Activated naive CD8-positive, alpha-beta T cell treated with anti-CD3 and anti-CD28 coated beads, Interleukin-2, amount 10 ng/mL, durations not matched to agents 7 days and 5 days (primary cell): ENCODE measurements at regions not wholly inside any gene's neighbourhood (a gene's known extent, or its start where the extent isn't known, plus 50 kb on each side); places are given as distances from the start of the nearest gene placed in this dataset.

Experiments
- ATAC-seq: fragments of 150-1000 bp; cut with Tn5 transposase; one replicate; pipeline ENCODE4 v1.10.0; 2021; ENCODE audit warnings: low read depth, moderate library complexity
- POLR2A ChIA-PET: fragments of 350-600 bp; sonication (Branson Sonifier 250); formaldehyde crosslinking; loops from one replicate; lab custom pipeline; 2021; ENCODE audit warnings: antibody characterized with exemption; lab: Charles Lee
- DNase-seq: peaks from one replicate; pipeline ENCODE4 v3.0.0; 2021
- H3K27ac Mint-ChIP-seq: one replicate; pipeline ENCODE4 v1.8.0; 2022; ENCODE audit warnings: mild to moderate bottlenecking, mixed read lengths
- H3K27me3 Mint-ChIP-seq: one replicate; pipeline ENCODE4 v1.8.0; 2022; ENCODE audit warnings: mild to moderate bottlenecking, moderate library complexity, mixed read lengths
- H3K36me3 Mint-ChIP-seq: one replicate; pipeline ENCODE4 v1.8.0; 2021; ENCODE audit warnings: mild to moderate bottlenecking, mixed read lengths
- H3K4me1 Mint-ChIP-seq: one replicate; pipeline ENCODE4 v1.8.0; 2021; ENCODE audit warnings: mixed read lengths
- H3K4me3 Mint-ChIP-seq: one replicate; pipeline ENCODE4 v1.8.0; 2022; ENCODE audit warnings: mild to moderate bottlenecking, moderate library complexity, mixed read lengths
- H3K9me3 Mint-ChIP-seq: one replicate; pipeline ENCODE4 v1.8.0; 2021; ENCODE audit warnings: mixed read lengths

DNA sequence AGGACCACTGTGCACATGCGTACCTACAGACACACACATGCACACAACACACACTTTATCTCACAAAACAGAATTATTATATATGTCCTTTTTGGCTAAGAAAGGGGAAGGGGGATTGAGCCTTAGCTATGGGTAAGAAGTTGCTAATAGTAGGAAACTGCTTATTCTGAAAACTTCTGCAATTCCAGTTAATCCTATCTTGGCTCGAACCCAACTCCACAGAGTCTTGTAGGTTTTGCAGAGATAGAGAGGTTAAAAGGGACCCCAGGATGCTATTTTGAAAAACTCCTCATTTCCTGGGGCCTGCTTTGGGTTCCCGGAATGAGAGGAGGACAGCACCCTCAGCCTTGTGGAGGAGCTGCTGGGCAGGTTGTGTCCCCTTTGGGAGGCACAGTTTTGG is 233.8 kb downstream of the CLIC5 start:
- no peaks in the 10 kb centered on the region for H3K36me3 Mint-ChIP-seq
- POLR2A ChIA-PET, result no interaction called here
- peaks cover 2% of the 10 kb centered on the region for H3K9me3 Mint-ChIP-seq
- peaks cover 6% of the 10 kb centered on the region for H3K27me3 Mint-ChIP-seq
- ATAC-seq (no peak), DNase-seq (no peak)
- H3K4me3 Mint-ChIP-seq, result no peak overlapping the region
- H3K4me1 Mint-ChIP-seq, result no peaks in the 10 kb centered on the region
- H3K27ac Mint-ChIP-seq, result no peak overlapping the region

DNA sequence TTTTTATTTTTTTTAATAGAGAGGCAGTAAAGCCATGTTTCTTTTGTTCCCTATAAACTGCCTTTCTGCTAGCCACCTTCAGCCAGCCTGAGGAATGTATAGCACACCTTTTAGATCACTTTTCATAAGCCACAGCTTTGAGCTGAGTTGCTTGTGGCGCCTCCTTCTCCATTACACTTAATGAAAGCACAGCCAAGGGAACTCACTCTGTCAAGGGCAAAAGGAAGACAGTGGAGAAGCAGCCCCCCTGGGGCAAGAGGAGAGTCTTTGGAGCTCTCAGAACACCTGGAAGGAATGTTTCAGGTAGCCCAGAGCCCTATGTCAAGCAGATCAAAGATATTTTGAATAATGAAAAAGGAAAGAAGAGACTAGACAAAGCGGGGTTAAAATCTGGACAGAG is 235.1 kb downstream of the CLIC5 start:
- H3K4me1 Mint-ChIP-seq, result no peaks in the 10 kb centered on the region
- ATAC-seq, result no peak
- H3K27me3 Mint-ChIP-seq, result peaks cover 8% of the 10 kb centered on the region
- no peak for DNase-seq
- no peaks in the 10 kb centered on the region for H3K36me3 Mint-ChIP-seq
- H3K9me3 Mint-ChIP-seq, result peaks cover 2% of the 10 kb centered on the region
- no peak overlapping the region for H3K27ac Mint-ChIP-seq
- no peak overlapping the region for H3K4me3 Mint-ChIP-seq
- POLR2A ChIA-PET, result no interaction called here

GRCh38 chr6:45775026-45775697 is 240.5 kb downstream of the CLIC5 start:
- POLR2A ChIA-PET, result no interaction called here
- Mint-ChIP-seq H3K9me3 (peaks cover 3% of the 10 kb centered on the region), H3K36me3 (no peaks in the 10 kb centered on the region), H3K4me3 (no peak overlapping the region), H3K27me3 (peaks cover 5% of the 10 kb centered on the region), H3K27ac (no peak overlapping the region), H3K4me1 (no peaks in the 10 kb centered on the region)
- ATAC-seq (no peak), DNase-seq (no peak)

- DNase-seq (no peak), ATAC-seq (no peak)
- H3K9me3 Mint-ChIP-seq, result peaks cover 1% of the 10 kb centered on the region
- no peaks in the 10 kb centered on the region for H3K4me1 Mint-ChIP-seq
- H3K27ac Mint-ChIP-seq, result no peak overlapping the region
- H3K4me3 Mint-ChIP-seq, result no peak overlapping the region
- H3K36me3 Mint-ChIP-seq, result no peaks in the 10 kb centered on the region
- POLR2A ChIA-PET, result no interaction called here
- H3K27me3 Mint-ChIP-seq, result peaks cover 5% of the 10 kb centered on the region
Measured at GRCh38 chr6:45773906-45774305, 241.8 kb downstream of the CLIC5 start.

- ATAC-seq, result no peak
- peaks cover 5% of the 10 kb centered on the region for H3K27me3 Mint-ChIP-seq
- H3K4me1 Mint-ChIP-seq, result no peaks in the 10 kb centered on the region
- H3K36me3 Mint-ChIP-seq, result no peaks in the 10 kb centered on the region
- no peak for DNase-seq
- POLR2A ChIA-PET, result no interaction called here
- no peak overlapping the region for H3K4me3 Mint-ChIP-seq
- peaks cover 1% of the 10 kb centered on the region for H3K9me3 Mint-ChIP-seq
- H3K27ac Mint-ChIP-seq, result no peak overlapping the region
Measured at GRCh38 chr6:45772886-45773495, 242.7 kb downstream of the CLIC5 start.

DNA sequence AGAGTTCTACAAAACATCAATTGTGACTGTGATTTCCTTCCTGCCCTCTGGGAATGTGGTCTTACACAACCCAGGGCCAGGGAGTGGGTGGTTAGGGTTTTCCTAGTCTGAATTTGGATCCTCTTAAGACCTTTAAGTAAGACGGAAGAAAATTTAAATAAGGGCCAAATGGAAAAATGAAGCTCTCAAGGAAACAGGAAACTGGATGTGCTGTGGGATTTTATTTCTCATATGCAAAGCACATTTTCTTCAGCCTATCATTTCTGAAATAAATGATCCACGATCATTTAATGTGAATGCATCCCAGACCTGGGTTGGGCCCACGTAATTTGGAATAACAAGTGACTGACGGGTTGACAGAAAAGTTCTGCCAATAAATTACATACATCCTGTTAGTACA is 243.6 kb downstream of the CLIC5 start:
- Mint-ChIP-seq H3K27ac (no peak overlapping the region), H3K9me3 (peaks cover 3% of the 10 kb centered on the region), H3K36me3 (no peaks in the 10 kb centered on the region), H3K4me3 (no peak overlapping the region), H3K27me3 (peaks cover 5% of the 10 kb centered on the region), H3K4me1 (no peaks in the 10 kb centered on the region)
- POLR2A ChIA-PET, result no interaction called here
- DNase-seq (no peak), ATAC-seq (no peak)

GRCh38 chr6:45763281-45763680 is 252.4 kb downstream of the CLIC5 start:
- peaks cover 2% of the 10 kb centered on the region for H3K36me3 Mint-ChIP-seq
- H3K27ac Mint-ChIP-seq, result no peak overlapping the region
- no peak overlapping the region for H3K4me3 Mint-ChIP-seq
- DNase-seq, result no peak
- no peak for ATAC-seq
- H3K4me1 Mint-ChIP-seq, result no peaks in the 10 kb centered on the region
- H3K9me3 Mint-ChIP-seq, result peaks cover 11% of the 10 kb centered on the region
- POLR2A ChIA-PET, result no interaction called here
- H3K27me3 Mint-ChIP-seq, result peaks cover 8% of the 10 kb centered on the region

- peaks cover 2% of the 10 kb centered on the region for H3K36me3 Mint-ChIP-seq
- no peak overlapping the region for H3K27ac Mint-ChIP-seq
- POLR2A ChIA-PET, result no interaction called here
- H3K27me3 Mint-ChIP-seq, result peaks cover 16% of the 10 kb centered on the region
- DNase-seq (no peak), ATAC-seq (no peak)
- H3K4me1 Mint-ChIP-seq, result no peaks in the 10 kb centered on the region
- peaks cover 7% of the 10 kb centered on the region for H3K9me3 Mint-ChIP-seq
- no peak overlapping the region for H3K4me3 Mint-ChIP-seq
Measured at GRCh38 chr6:45759472-45759810, 256.2 kb downstream of the CLIC5 start.

- Mint-ChIP-seq H3K4me3 (no peak overlapping the region), H3K27me3 (peaks cover 16% of the 10 kb centered on the region), H3K27ac (no peak overlapping the region), H3K9me3 (peaks cover 6% of the 10 kb centered on the region), H3K4me1 (no peaks in the 10 kb centered on the region), H3K36me3 (peaks cover 2% of the 10 kb centered on the region)
- POLR2A ChIA-PET, result no interaction called here
- ATAC-seq (no peak), DNase-seq (no peak)
Measured at GRCh38 chr6:45758787-45759471, 256.7 kb downstream of the CLIC5 start.

DNA sequence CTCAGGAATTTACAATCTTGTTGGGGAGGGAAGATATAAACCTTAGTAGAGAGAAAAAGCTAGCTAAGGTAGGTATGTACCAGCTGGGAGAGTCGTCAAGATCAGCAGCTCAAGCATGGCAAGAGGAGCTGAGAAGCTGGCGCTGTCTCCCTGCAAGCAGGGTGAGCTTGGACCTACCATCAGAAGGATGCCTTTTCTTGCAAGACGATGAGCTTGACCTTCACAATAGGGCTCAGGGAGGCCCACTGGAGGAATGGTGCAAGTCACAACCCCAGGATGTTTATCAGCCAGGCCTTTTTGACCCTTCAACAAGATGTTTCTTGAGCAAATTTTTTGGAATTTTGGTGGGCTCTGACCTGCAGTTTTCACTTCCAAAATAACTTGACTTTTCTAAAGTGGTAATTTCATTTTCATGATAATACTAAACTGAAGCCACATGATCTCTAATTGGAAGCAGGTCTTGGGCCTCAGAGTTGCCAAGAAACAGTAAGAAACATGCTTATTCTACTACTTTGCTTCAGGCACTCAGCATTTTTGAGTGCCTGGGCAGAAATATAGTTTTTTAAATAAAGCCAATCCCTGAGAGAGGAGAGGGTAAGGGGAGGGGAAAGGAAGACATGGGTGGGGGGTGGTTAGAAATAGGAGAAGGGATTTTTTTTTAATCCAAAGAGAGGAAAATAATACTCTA is 258.1 kb downstream of the CLIC5 start:
- H3K4me1 Mint-ChIP-seq, result no peaks in the 10 kb centered on the region
- H3K27me3 Mint-ChIP-seq, result peaks cover 11% of the 10 kb centered on the region
- no peak overlapping the region for H3K4me3 Mint-ChIP-seq
- peaks cover 6% of the 10 kb centered on the region for H3K9me3 Mint-ChIP-seq
- ATAC-seq, result no peak
- POLR2A ChIA-PET, result no interaction called here
- no peaks in the 10 kb centered on the region for H3K36me3 Mint-ChIP-seq
- no peak for DNase-seq
- H3K27ac Mint-ChIP-seq, result no peak overlapping the region

- DNase-seq (no peak), ATAC-seq (no peak)
- Mint-ChIP-seq H3K36me3 (no peaks in the 10 kb centered on the region), H3K4me1 (no peaks in the 10 kb centered on the region), H3K9me3 (peaks cover 2% of the 10 kb centered on the region), H3K27me3 (peaks cover 11% of the 10 kb centered on the region), H3K4me3 (no peak overlapping the region), H3K27ac (no peak overlapping the region)
- POLR2A ChIA-PET, result no interaction called here
Measured at GRCh38 chr6:45756606-45757005, 259.1 kb downstream of the CLIC5 start.

GRCh38 chr6:45754432-45754831 is 261.2 kb downstream of the CLIC5 start:
- no peak for DNase-seq
- Mint-ChIP-seq H3K4me3 (no peak overlapping the region), H3K27ac (no peak overlapping the region), H3K9me3 (peaks cover 1% of the 10 kb centered on the region), H3K4me1 (no peaks in the 10 kb centered on the region), H3K36me3 (no peaks in the 10 kb centered on the region), H3K27me3 (peaks cover 18% of the 10 kb centered on the region)
- POLR2A ChIA-PET, result no interaction called here
- no peak for ATAC-seq

DNA sequence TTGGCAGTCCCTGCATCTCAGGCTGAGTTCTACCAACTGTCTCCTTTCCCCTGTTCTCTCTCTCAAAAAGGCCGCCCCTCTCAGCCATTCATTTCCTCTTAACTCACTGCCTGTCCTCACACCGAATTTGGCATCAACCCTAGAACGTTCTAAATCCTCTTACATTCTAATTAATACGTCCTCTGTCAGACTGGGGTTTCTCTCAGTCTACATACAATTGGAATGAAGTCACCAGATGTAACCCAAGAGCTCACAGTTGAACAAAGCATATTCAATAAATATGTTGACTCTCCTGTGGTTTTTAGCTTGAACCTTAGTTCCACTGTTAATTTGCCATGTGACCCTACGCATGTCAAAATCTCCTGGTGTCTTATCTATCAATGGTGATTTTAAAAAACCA is 269.6 kb downstream of the CLIC5 start:
- Mint-ChIP-seq H3K4me3 (no peak overlapping the region), H3K36me3 (peaks cover 7% of the 10 kb centered on the region), H3K4me1 (peaks cover 16% of the 10 kb centered on the region), H3K27me3 (peaks cover 4% of the 10 kb centered on the region), H3K9me3 (peaks cover 11% of the 10 kb centered on the region), H3K27ac (no peak overlapping the region)
- POLR2A ChIA-PET, result no interaction called here
- ATAC-seq (no peak), DNase-seq (no peak)
